Natural killer cell (primary cell): ENCODE measurements at regions not wholly inside any gene's neighbourhood (a gene's known extent, or its start where the extent isn't known, plus 50 kb on each side); places are given as distances from the start of the nearest gene placed in this dataset.

Experiments used
- ATAC-seq, 3 donors: fragments of 150-1000 bp in 2 of 3; fragments of 200-7000 bp in 1 of 3; cut with Tn5 transposase; 1 replicate in 1 of 3; 2 replicates in 2 of 3; pipeline ENCODE4 v1.10.0; 2021; ENCODE audit warnings: mild to moderate bottlenecking in 2 of 3, moderate library complexity in 2 of 3
- DNase-seq, 2 donors: peaks; one replicate each; pipeline versions ENCODE4 v3.0.0 to v3.0.0-alpha.2; 2013 to 2021; ENCODE audit warnings: mixed read lengths in 1 of 2
- H3K27ac ChIP-seq: one replicate; pipeline ENCODE4 v1.5.1; 2013; ENCODE audit warnings: mild to moderate bottlenecking, low read length
- H3K27me3 ChIP-seq: one replicate; pipeline ENCODE4 v1.6.1; 2013; ENCODE audit warnings: low read length; ENCODE audit not compliant: control insufficient read depth, insufficient read depth
- H3K36me3 ChIP-seq: one replicate; pipeline ENCODE4 v1.6.1; 2013; ENCODE audit warnings: low read length; ENCODE audit not compliant: control insufficient read depth, insufficient read depth
- H3K4me1 ChIP-seq: one replicate; pipeline ENCODE4 v1.6.1; 2013; ENCODE audit warnings: low read length; ENCODE audit not compliant: control insufficient read depth, insufficient read depth
- H3K4me3 ChIP-seq: one replicate; pipeline ENCODE4 v1.5.1; 2013; ENCODE audit warnings: low read length
- H3K9me3 ChIP-seq: one replicate; pipeline ENCODE4 v1.6.1; 2013; ENCODE audit warnings: low read length; ENCODE audit not compliant: control insufficient read depth, insufficient read depth
- H3K27ac Mint-ChIP-seq, 2 donors: one replicate each; pipeline ENCODE4 v1.8.0; 2022; ENCODE audit warnings: mild to moderate bottlenecking in 2 of 2, mixed read lengths in 2 of 2, moderate library complexity in 1 of 2
- H3K27me3 Mint-ChIP-seq, 2 donors: one replicate each; pipeline ENCODE4 v1.8.0; 2022; ENCODE audit warnings: low read depth in 2 of 2, mixed read lengths in 2 of 2
- H3K36me3 Mint-ChIP-seq: one replicate; pipeline ENCODE4 v1.8.0; 2022; ENCODE audit warnings: mixed read lengths
- H3K4me1 Mint-ChIP-seq, 2 donors: one replicate each; pipeline ENCODE4 v1.8.0; 2022; ENCODE audit warnings: mixed read lengths in 2 of 2
- H3K4me3 Mint-ChIP-seq: one replicate; pipeline ENCODE4 v1.8.0; 2022; ENCODE audit warnings: mild to moderate bottlenecking, moderate library complexity, mixed read lengths
- H3K9me3 Mint-ChIP-seq, 2 donors: one replicate each; pipeline ENCODE4 v1.8.0; 2022; ENCODE audit warnings: mixed read lengths in 2 of 2
- CTCF ChIP-seq: fragments of 200-600 bp; IDR thresholded peaks from one replicate; pipeline ENCODE4 v1.8.0; 2022; ENCODE audit warnings: antibody characterized with exemption
- WGBS: methylation state at CpG from one replicate; pipeline ENCODE4 v1.1.7; 2013; ENCODE audit warnings: missing lambda C conversion rate; ENCODE audit not compliant: insufficient coverage; 5-methylcytosine and 5-hydroxymethylcytosine counted together
- intact Hi-C: fragments of 100-400 bp; cut with micrococcal nuclease; formaldehyde crosslinking; loops from one replicate; pipeline ENCODE4 v1.14.2; 2022

- WGBS, result 92% methylated on average over 7 of the region's 7 CpGs
- DNase-seq, result no peak
- H3K36me3 ChIP-seq, result no peaks in the 10 kb centered on the region
- intact Hi-C loops, result no loop called here
- H3K27ac Mint-ChIP-seq, result no peak overlapping the region
- no peaks in the 10 kb centered on the region for H3K4me1 ChIP-seq
- no peak overlapping the region for H3K4me3 ChIP-seq
- no peak overlapping the region for H3K27ac ChIP-seq
- H3K27me3 Mint-ChIP-seq, result no peaks in the 10 kb centered on the region
- no peaks in the 10 kb centered on the region for H3K9me3 Mint-ChIP-seq
- peaks cover 0 to 5% of the 10 kb centered on the region in 2 donors for H3K4me1 Mint-ChIP-seq
- no peaks in the 10 kb centered on the region for H3K36me3 Mint-ChIP-seq
- TF ChIP-seq CTCF, result no peak
- no peaks in the 10 kb centered on the region for H3K27me3 ChIP-seq
- H3K9me3 ChIP-seq, result no peaks in the 10 kb centered on the region
- H3K4me3 Mint-ChIP-seq, result no peak overlapping the region
- ATAC-seq, result no peak
These were observed 604.7 kb upstream of the CITED2 start for GRCh38 chr6:139979021-139979725.

GRCh38 chr6:139977887-139978332, 603.5 kb upstream of the CITED2 start:
- Mint-ChIP-seq H3K9me3 (no peaks in the 10 kb centered on the region), H3K4me3 (no peak overlapping the region), H3K36me3 (no peaks in the 10 kb centered on the region), H3K27me3 (no peaks in the 10 kb centered on the region), H3K27ac (no peak overlapping the region), H3K4me1 (peaks cover 0 to 5% of the 10 kb centered on the region in 2 donors)
- H3K4me1 ChIP-seq, result no peaks in the 10 kb centered on the region
- ATAC-seq (no peak), DNase-seq (no peak)
- no peaks in the 10 kb centered on the region for H3K27me3 ChIP-seq
- H3K9me3 ChIP-seq, result no peaks in the 10 kb centered on the region
- TF ChIP-seq CTCF, result no peak
- H3K27ac ChIP-seq, result no peak overlapping the region
- no peaks in the 10 kb centered on the region for H3K36me3 ChIP-seq
- no peak overlapping the region for H3K4me3 ChIP-seq
- intact Hi-C loops, result no loop called here
- 73% methylated on average over 2 of the region's 2 CpGs for WGBS

- ATAC-seq, result no peak
- TF ChIP-seq CTCF, result no peak
- no peak overlapping the region for H3K4me3 Mint-ChIP-seq
These were observed 599.4 kb upstream of the CITED2 start for GRCh38 chr6:139973669-139974344.

More at GRCh38 chr6:139973669-139974344, 599.4 kb upstream of the CITED2 start:
- Mint-ChIP-seq H3K27ac (no peak overlapping the region), H3K9me3 (no peaks in the 10 kb centered on the region), H3K27me3 (no peaks in the 10 kb centered on the region), H3K4me1 (no peaks in the 10 kb centered on the region), H3K36me3 (no peaks in the 10 kb centered on the region)
- Histone ChIP-seq H3K9me3 (no peaks in the 10 kb centered on the region), H3K4me3 (no peak overlapping the region), H3K36me3 (no peaks in the 10 kb centered on the region), H3K27ac (no peak overlapping the region), H3K27me3 (no peaks in the 10 kb centered on the region), H3K4me1 (no peaks in the 10 kb centered on the region)
- intact Hi-C loops, result no loop called here
- WGBS, result 84% methylated on average over 2 of the region's 3 CpGs
- no peak for DNase-seq
